Breast epithelium (tissue), 4 donors: ENCODE measurements at regions not wholly inside any gene's neighbourhood (a gene's known extent, or its start where the extent isn't known, plus 50 kb on each side); places are given as distances from the start of the nearest gene placed in this dataset.

Experiments used
- DNase-seq, 2 donors: peaks; one replicate each; pipeline ENCODE4 v3.0.0-alpha.2; 2019; ENCODE audit warnings: low spot score in 2 of 2
- H3K27ac ChIP-seq, 2 donors: fragments of 200-600 bp; sonication (generic) in 1 of 2; one replicate each; pipeline ENCODE4 v1.5.1; 2016 to 2019; ENCODE audit warnings: mild to moderate bottlenecking in 1 of 2
- H3K27me3 ChIP-seq, 2 donors: fragments of 200-600 bp; sonication (generic) in 1 of 2; one replicate each; pipeline versions ENCODE4 v1.5.1 to v1.6.0; 2017 to 2019; ENCODE audit warnings: control low read depth in 1 of 2, mild to moderate bottlenecking in 1 of 2
- H3K36me3 ChIP-seq: fragments of 200-600 bp; one replicate; pipeline ENCODE4 v1.5.1; 2019
- H3K4me1 ChIP-seq, 2 donors: fragments of 200-600 bp; sonication (generic); one replicate each; pipeline ENCODE4 v1.5.1; 2016 to 2019; ENCODE audit warnings: control low read depth in 1 of 2
- H3K4me3 ChIP-seq, 3 donors: fragments of 200-600 bp; sonication (generic); 1 replicate in 2 of 3; 2 replicates in 1 of 3; pipeline ENCODE4 v1.5.1; 2016 to 2019; ENCODE audit warnings: mild to moderate bottlenecking in 3 of 3, moderate library complexity in 2 of 3
- H3K9me3 ChIP-seq, 2 donors: fragments of 200-600 bp; sonication (generic) in 1 of 2; one replicate each; pipeline ENCODE4 v1.5.1; 2016 to 2019; ENCODE audit warnings: control low read depth in 1 of 2
- POLR2A ChIP-seq: fragments of 450-650 bp; IDR thresholded peaks from one replicate; pipeline ENCODE4 v1.6.1; 2016; ENCODE audit warnings: antibody characterized with exemption, mild to moderate bottlenecking, moderate library complexity
- POLR2AphosphoS5 ChIP-seq, 3 donors: sonication (generic); formaldehyde crosslinking; IDR thresholded peaks; one replicate each; pipeline ENCODE4 v1.6.1; 2017; ENCODE audit warnings: antibody characterized with exemption in 3 of 3
- intact Hi-C: fragments of 100-400 bp; cut with DNase I; formaldehyde crosslinking; loops from one replicate; pipeline ENCODE4 v1.15.1; 2023; ENCODE audit warnings: low total_unique reads
- TF ChIP-seq, protein P1 (sequence below), 3 donors: fragments of 450-650 bp; IDR thresholded peaks; one replicate each; pipeline ENCODE4 v1.5.1; 2016 to 2017; ENCODE audit warnings: antibody characterized with exemption in 3 of 3, mild to moderate bottlenecking in 3 of 3, moderate library complexity in 3 of 3

DNA sequence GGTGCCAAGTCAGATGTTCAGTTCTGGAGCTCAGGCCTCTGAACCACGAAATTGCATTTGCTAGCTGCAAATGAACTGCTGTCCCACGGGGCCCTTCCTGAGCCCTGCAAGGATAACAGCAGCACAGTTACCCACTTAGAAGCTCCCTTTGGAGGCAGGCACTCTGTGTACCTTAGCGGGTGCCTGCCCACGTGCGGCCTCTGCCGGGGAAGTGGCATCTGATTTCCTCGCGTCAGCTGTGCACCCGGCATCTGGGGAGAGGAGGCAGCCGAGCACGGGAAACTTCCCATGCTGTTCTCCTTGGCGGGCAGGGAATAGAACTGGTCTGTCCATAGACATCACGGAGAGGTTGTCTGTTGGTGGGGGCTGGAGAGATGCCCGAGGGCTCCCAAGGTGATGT is 148.0 kb upstream of the C1orf174 start:
- no peaks in the 10 kb centered on the region for H3K9me3 ChIP-seq
- intact Hi-C loops = no loop called here
- no peaks in the 10 kb centered on the region for H3K36me3 ChIP-seq
- no peak overlapping the region for H3K27ac ChIP-seq
- no peak overlapping the region for H3K4me3 ChIP-seq
- DNase-seq = no peak
- H3K4me1 ChIP-seq = no peaks in the 10 kb centered on the region
- TF ChIP-seq POLR2A = no peak
- TF ChIP-seq, protein P1, sequence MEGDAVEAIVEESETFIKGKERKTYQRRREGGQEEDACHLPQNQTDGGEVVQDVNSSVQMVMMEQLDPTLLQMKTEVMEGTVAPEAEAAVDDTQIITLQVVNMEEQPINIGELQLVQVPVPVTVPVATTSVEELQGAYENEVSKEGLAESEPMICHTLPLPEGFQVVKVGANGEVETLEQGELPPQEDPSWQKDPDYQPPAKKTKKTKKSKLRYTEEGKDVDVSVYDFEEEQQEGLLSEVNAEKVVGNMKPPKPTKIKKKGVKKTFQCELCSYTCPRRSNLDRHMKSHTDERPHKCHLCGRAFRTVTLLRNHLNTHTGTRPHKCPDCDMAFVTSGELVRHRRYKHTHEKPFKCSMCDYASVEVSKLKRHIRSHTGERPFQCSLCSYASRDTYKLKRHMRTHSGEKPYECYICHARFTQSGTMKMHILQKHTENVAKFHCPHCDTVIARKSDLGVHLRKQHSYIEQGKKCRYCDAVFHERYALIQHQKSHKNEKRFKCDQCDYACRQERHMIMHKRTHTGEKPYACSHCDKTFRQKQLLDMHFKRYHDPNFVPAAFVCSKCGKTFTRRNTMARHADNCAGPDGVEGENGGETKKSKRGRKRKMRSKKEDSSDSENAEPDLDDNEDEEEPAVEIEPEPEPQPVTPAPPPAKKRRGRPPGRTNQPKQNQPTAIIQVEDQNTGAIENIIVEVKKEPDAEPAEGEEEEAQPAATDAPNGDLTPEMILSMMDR (IDR thresholded peaks at IDR 0.05) = no peak
- TF ChIP-seq POLR2AphosphoS5 (IDR thresholded peaks at IDR 0.05) = no peak
- peaks cover 0 to 28% of the 10 kb centered on the region in 2 donors for H3K27me3 ChIP-seq

GRCh38 chr1:4048921-4049320 is 148.8 kb upstream of the C1orf174 start:
- H3K4me1 ChIP-seq = no peaks in the 10 kb centered on the region
- intact Hi-C loops = loop anchor here (1.0 kb wide), 1 partner anchor 20 kb away; no protein-coding TSS in a partner anchor
- H3K27me3 ChIP-seq = peaks cover 0 to 28% of the 10 kb centered on the region in 2 donors
- TF ChIP-seq POLR2A (no peak), POLR2AphosphoS5 (IDR thresholded peaks at IDR 0.05) (no peak)
- TF ChIP-seq, protein P1 (IDR thresholded peaks at IDR 0.05) = no peak
- DNase-seq = no peak
- H3K27ac ChIP-seq = no peak overlapping the region
- no peaks in the 10 kb centered on the region for H3K36me3 ChIP-seq
- no peak overlapping the region for H3K4me3 ChIP-seq
- H3K9me3 ChIP-seq = no peaks in the 10 kb centered on the region

DNA sequence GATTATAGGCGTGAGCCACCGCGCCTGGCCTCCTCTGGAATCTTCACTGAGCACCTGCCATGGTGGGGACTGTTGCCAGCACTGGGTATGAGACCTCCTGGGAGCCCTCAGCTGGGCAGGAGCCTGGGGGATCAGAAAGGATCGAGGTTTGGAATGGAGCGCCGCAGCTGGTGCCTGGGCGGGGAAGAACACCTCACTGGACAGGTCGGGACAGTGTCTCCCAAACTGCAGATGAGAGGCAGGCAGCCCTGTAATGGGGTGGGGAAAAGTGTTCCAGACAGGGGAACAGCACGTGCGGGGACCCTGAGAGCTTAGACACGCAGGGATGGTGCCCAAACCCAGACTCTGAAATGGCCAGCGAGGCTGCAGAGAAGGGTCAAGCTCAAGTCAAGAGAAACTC is 150.9 kb upstream of the C1orf174 start:
- DNase-seq = no peak
- intact Hi-C loops = loop anchor here (5.0 kb wide), 1 partner anchor 61 kb away; no protein-coding TSS in a partner anchor
- H3K27me3 ChIP-seq = peaks cover 0 to 34% of the 10 kb centered on the region in 2 donors

GRCh38 chr1:4052657-4053056 is 152.6 kb upstream of the C1orf174 start:
- peaks cover 0 to 27% of the 10 kb centered on the region in 2 donors for H3K27me3 ChIP-seq
- no peaks in the 10 kb centered on the region for H3K36me3 ChIP-seq
- no peaks in the 10 kb centered on the region for H3K9me3 ChIP-seq
- intact Hi-C loops = loop anchor here (5.0 kb wide), 1 partner anchor 60 kb away; no protein-coding TSS in a partner anchor
- H3K4me3 ChIP-seq = no peak overlapping the region
- TF ChIP-seq POLR2A (no peak), POLR2AphosphoS5 (IDR thresholded peaks at IDR 0.05) (no peak)
- TF ChIP-seq, protein P1 (IDR thresholded peaks at IDR 0.05) = no peak
- H3K4me1 ChIP-seq = no peaks in the 10 kb centered on the region
- DNase-seq = no peak
- H3K27ac ChIP-seq = no peak overlapping the region

More for the DNA sequence above, 150.9 kb upstream of the C1orf174 start:
- Histone ChIP-seq H3K4me3 (no peak overlapping the region), H3K4me1 (no peaks in the 10 kb centered on the region), H3K27ac (no peak overlapping the region), H3K9me3 (no peaks in the 10 kb centered on the region), H3K36me3 (no peaks in the 10 kb centered on the region)
- TF ChIP-seq POLR2A (no peak), POLR2AphosphoS5 (IDR thresholded peaks at IDR 0.05) (no peak)
- TF ChIP-seq, protein P1 (IDR thresholded peaks at IDR 0.05) = no peak

GRCh38 chr1:4053160-4053748 is 153.2 kb upstream of the C1orf174 start:
- intact Hi-C loops = loop anchor here (5.0 kb wide), 1 partner anchor 59 kb away; no protein-coding TSS in a partner anchor
- no peak for DNase-seq

More at GRCh38 chr1:4053160-4053748, 153.2 kb upstream of the C1orf174 start:
- Histone ChIP-seq H3K36me3 (no peaks in the 10 kb centered on the region), H3K9me3 (no peaks in the 10 kb centered on the region), H3K27me3 (peaks cover 0 to 21% of the 10 kb centered on the region in 2 donors), H3K4me1 (no peaks in the 10 kb centered on the region), H3K27ac (no peak overlapping the region), H3K4me3 (no peak overlapping the region)
- TF ChIP-seq POLR2AphosphoS5 (IDR thresholded peaks at IDR 0.05) = no peak
- no peak for TF ChIP-seq POLR2A
- TF ChIP-seq, protein P1 (IDR thresholded peaks at IDR 0.05) = no peak
